ENCODE measurements at regions not wholly inside any gene's neighbourhood (a gene's known extent, or its start where the extent isn't known, plus 50 kb on each side); places are given as distances from the start of the nearest gene placed in this dataset.

- Histone ChIP-seq H3K27ac (ENCODE audit: extremely low read depth, low read depth, low read length) (no peak overlapping the region), H3K4me1 (ENCODE audit: control insufficient read depth, insufficient read depth, low read length) (no peaks in the 10 kb centered on the region), H3K4me3 (ENCODE audit: low read depth, low read length) (no peak overlapping the region), H3K9me3 (ENCODE audit: control insufficient read depth, insufficient read depth, low read depth, low read length) (no peaks in the 10 kb centered on the region), H3K36me3 (ENCODE audit: control insufficient read depth in 2 of 2, insufficient read depth in 1 of 2, low read length in 2 of 2) (no peaks in the 10 kb centered on the region)
- ChIA-PET CTCF (interaction anchor here (0.6 kb wide), 1 partner anchor 329 kb away, joined by 3 read pairs; no protein-coding TSS in a partner anchor), POLR2A (no interaction called here)
- TF ChIP-seq ZNF785 (tag by site-specific recombination; IDR thresholded peaks at IDR 0.05) (no peak), ZNF623 (tag by site-specific recombination; IDR thresholded peaks at IDR 0.05) (no peak), ZNF596 (tag by site-specific recombination; IDR thresholded peaks at IDR 0.05) (no peak), ZNF514 (tag by site-specific recombination; IDR thresholded peaks at IDR 0.05) (no peak), BCL11A (tag by site-specific recombination; IDR thresholded peaks at IDR 0.05; ENCODE audit: low read depth) (no peak), ZNF555 (tag by site-specific recombination; conservative IDR thresholded peaks at IDR 0.05) (no peak), SCRT2 (tag by site-specific recombination; IDR thresholded peaks at IDR 0.05) (no peak), ZNF2 (tag by site-specific recombination; IDR thresholded peaks at IDR 0.05) (no peak), ZBTB17 (tag by site-specific recombination; IDR thresholded peaks at IDR 0.05) (no peak), ZNF362 (tag by site-specific recombination; IDR thresholded peaks at IDR 0.05) (no peak), ZNF621 (tag by site-specific recombination; IDR thresholded peaks at IDR 0.05) (no peak), KLF9 (tag by site-specific recombination; IDR thresholded peaks at IDR 0.05; ENCODE audit: low read depth) (no peak), ZNF692 (tag by site-specific recombination; IDR thresholded peaks at IDR 0.05) (no peak), ZNF777 (tag by site-specific recombination; IDR thresholded peaks at IDR 0.05; ENCODE audit: borderline replicate concordance) (no peak), ZNF658 (tag by site-specific recombination; IDR thresholded peaks at IDR 0.05) (no peak)
- TF ChIP-seq, protein P1, sequence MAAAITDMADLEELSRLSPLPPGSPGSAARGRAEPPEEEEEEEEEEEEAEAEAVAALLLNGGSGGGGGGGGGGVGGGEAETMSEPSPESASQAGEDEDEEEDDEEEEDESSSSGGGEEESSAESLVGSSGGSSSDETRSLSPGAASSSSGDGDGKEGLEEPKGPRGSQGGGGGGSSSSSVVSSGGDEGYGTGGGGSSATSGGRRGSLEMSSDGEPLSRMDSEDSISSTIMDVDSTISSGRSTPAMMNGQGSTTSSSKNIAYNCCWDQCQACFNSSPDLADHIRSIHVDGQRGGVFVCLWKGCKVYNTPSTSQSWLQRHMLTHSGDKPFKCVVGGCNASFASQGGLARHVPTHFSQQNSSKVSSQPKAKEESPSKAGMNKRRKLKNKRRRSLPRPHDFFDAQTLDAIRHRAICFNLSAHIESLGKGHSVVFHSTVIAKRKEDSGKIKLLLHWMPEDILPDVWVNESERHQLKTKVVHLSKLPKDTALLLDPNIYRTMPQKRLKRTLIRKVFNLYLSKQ (tag by site-specific recombination; IDR thresholded peaks at IDR 0.05; ENCODE audit: borderline replicate concordance): no peak
- TF ChIP-seq, protein P2, sequence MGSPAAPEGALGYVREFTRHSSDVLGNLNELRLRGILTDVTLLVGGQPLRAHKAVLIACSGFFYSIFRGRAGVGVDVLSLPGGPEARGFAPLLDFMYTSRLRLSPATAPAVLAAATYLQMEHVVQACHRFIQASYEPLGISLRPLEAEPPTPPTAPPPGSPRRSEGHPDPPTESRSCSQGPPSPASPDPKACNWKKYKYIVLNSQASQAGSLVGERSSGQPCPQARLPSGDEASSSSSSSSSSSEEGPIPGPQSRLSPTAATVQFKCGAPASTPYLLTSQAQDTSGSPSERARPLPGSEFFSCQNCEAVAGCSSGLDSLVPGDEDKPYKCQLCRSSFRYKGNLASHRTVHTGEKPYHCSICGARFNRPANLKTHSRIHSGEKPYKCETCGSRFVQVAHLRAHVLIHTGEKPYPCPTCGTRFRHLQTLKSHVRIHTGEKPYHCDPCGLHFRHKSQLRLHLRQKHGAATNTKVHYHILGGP (tag by site-specific recombination; IDR thresholded peaks at IDR 0.05): no peak
- TF ChIP-seq, protein P3, sequence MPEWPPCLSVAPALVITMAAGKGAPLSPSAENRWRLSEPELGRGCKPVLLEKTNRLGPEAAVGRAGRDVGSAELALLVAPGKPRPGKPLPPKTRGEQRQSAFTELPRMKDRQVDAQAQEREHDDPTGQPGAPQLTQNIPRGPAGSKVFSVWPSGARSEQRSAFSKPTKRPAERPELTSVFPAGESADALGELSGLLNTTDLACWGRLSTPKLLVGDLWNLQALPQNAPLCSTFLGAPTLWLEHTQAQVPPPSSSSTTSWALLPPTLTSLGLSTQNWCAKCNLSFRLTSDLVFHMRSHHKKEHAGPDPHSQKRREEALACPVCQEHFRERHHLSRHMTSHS (tag by site-specific recombination; IDR thresholded peaks at IDR 0.05): no peak
Observed at GRCh38 chr2:14706201-14706600, 73.7 kb downstream of the LRATD1 start.

- Histone ChIP-seq H3K4me1 (ENCODE audit: control insufficient read depth, insufficient read depth, low read length) (no peaks in the 10 kb centered on the region), H3K4me3 (ENCODE audit: low read depth, low read length) (no peak overlapping the region), H3K27ac (ENCODE audit: extremely low read depth, low read depth, low read length) (no peak overlapping the region), H3K9me3 (ENCODE audit: control insufficient read depth, insufficient read depth, low read depth, low read length) (no peaks in the 10 kb centered on the region), H3K36me3 (ENCODE audit: control insufficient read depth in 2 of 2, insufficient read depth in 1 of 2, low read length in 2 of 2) (no peaks in the 10 kb centered on the region)
- TF ChIP-seq ZNF398 (tag by site-specific recombination; IDR thresholded peaks at IDR 0.05): no peak
- no peak for TF ChIP-seq ZNF747 (tag by site-specific recombination; IDR thresholded peaks at IDR 0.05)
- TF ChIP-seq ZNF202 (tag by site-specific recombination; IDR thresholded peaks at IDR 0.05; ENCODE audit: borderline replicate concordance): no peak
- TF ChIP-seq, protein P3 (tag by site-specific recombination; IDR thresholded peaks at IDR 0.05): no peak
- TF ChIP-seq ZNF335 (tag by site-specific recombination; conservative IDR thresholded peaks at IDR 0.05): no peak
- TF ChIP-seq ZNF23 (tag by site-specific recombination; IDR thresholded peaks at IDR 0.05; ENCODE audit: borderline replicate concordance): no peak
- POLR2A ChIA-PET: no interaction called here
- CTCF ChIA-PET: interaction anchor here (0.7 kb wide), 1 partner anchor 1519 kb away, joined by 3 read pairs; no protein-coding TSS in a partner anchor
Observed at GRCh38 chr2:14712111-14712510, 79.6 kb downstream of the LRATD1 start.

Measured in HEK293 (cell line).